GM23338 (cell line): ENCODE measurements at regions not wholly inside any gene's neighbourhood (a gene's known extent, or its start where the extent isn't known, plus 50 kb on each side); places are given as distances from the start of the nearest gene placed in this dataset.

ENCODE experiments used
- POLR2AphosphoS5 ChIP-seq: IDR thresholded peaks from 2 replicates; pipeline ENCODE4 v1.6.1; 2016; ENCODE audit warnings: antibody characterized with exemption, low read depth
- TF ChIP-seq, protein P1 (sequence below), 2 experiments: fragments of 200-600 bp in 1 of 2; sonication (generic) in 1 of 2; conservative IDR thresholded peaks; 2 replicates each; pipeline versions ENCODE4 v1.5.1 to v1.6.1; 2016 to 2017; ENCODE audit warnings: antibody characterized with exemption in 2 of 2, low read depth in 2 of 2, mild to moderate bottlenecking in 2 of 2, moderate library complexity in 1 of 2

- TF ChIP-seq, protein P1, sequence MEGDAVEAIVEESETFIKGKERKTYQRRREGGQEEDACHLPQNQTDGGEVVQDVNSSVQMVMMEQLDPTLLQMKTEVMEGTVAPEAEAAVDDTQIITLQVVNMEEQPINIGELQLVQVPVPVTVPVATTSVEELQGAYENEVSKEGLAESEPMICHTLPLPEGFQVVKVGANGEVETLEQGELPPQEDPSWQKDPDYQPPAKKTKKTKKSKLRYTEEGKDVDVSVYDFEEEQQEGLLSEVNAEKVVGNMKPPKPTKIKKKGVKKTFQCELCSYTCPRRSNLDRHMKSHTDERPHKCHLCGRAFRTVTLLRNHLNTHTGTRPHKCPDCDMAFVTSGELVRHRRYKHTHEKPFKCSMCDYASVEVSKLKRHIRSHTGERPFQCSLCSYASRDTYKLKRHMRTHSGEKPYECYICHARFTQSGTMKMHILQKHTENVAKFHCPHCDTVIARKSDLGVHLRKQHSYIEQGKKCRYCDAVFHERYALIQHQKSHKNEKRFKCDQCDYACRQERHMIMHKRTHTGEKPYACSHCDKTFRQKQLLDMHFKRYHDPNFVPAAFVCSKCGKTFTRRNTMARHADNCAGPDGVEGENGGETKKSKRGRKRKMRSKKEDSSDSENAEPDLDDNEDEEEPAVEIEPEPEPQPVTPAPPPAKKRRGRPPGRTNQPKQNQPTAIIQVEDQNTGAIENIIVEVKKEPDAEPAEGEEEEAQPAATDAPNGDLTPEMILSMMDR (conservative IDR thresholded peaks at IDR 0.05; ENCODE audit: low read depth in 2 of 2): no peak
- no peak for TF ChIP-seq POLR2AphosphoS5
These were observed 276.7 kb upstream of the C11orf87 start for GRCh38 chr11:109145287-109145686.
